ENCODE measurements at regions not wholly inside any gene's neighbourhood (a gene's known extent, or its start where the extent isn't known, plus 50 kb on each side); places are given as distances from the start of the nearest gene placed in this dataset.

DNA sequence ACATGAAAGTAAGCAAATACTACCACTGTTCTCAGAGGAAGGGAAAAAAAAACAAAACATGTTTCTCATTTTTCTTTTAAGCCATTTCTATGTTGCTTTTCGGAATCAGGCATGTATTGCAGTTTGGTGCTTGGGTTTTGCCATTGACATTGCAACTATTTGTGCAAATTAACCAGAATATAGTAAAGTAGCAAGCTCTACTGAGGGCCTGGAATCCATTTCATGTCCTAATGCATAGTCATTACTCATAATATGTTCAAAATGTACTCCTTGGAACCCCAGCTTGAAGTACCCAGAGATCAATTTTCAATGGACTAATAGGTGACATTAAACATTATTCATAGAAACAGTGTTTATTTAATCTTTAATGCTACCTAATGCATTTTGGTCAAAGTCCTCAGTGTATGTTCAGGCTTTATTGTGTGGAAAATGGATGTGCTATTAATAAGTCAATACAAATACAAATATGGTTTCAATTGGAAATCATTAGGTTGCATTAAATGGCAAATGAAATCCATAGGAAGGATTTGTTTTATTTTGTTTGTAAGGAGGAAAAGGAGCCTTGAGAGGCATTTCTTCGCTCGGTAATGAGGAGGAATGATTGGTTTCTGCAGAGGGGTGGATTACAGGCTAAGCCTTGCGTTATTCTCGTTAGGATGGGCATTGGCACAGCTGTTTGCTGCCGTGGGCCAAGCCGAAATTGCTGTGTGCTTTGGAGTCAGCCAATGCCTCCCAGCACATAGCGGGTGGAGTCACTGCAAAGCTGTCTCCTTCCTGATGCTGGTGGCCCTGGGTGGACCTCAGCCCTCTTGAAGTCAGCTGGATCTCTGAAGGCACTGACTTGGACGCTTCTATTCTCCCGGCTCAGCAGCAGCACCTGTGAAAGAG lies 56.4 kb downstream of the MYCN start:
- DNase-seq (ENCODE audit: low read depth, low spot score) = no peak
